K562 (cell line): ENCODE measurements at regions not wholly inside any gene's neighbourhood (a gene's known extent, or its start where the extent isn't known, plus 50 kb on each side); places are given as distances from the start of the nearest gene placed in this dataset.

ENCODE experiments used
- ATAC-seq: fragments of 200-7000 bp; cut with Tn5 transposase; 3 replicates; pipeline ENCODE4 v1.9.1; 2020; ENCODE audit warnings: moderate library complexity
- BruUV-seq: library from RNA; stranded (reverse); fragments of 400-500 nt; replicated peaks from 2 replicates; lab custom pipeline; 2021; lab: Mats Ljungman, UMichigan
- CTCF ChIA-PET: fragments of 300-600 bp; formaldehyde crosslinking; extraction: SDS; loops from one replicate; lab custom pipeline; 2021; ENCODE audit warnings: low intra/inter-chr PET ratio; lab: Yijun Ruan, JAX
- POLR2A ChIA-PET: fragments of 300-600, 350-650 bp; sonication (Branson Sonifier 250); formaldehyde crosslinking; extraction: SDS; loops from one replicate; lab custom pipeline; 2021; ENCODE audit warnings: antibody characterized with exemption, inconsistent platforms; lab: Yijun Ruan, JAX
- DNase-seq, 4 experiments: peaks; one replicate each; pipeline versions ENCODE4 v3.0.0 to v3.0.0-alpha.2; 2011 to 2018; ENCODE audit warnings: low spot score in 3 of 4, mixed read lengths in 3 of 4; ENCODE audit errors: extremely low read depth in 1 of 4
- FAIRE-seq: peaks from 2 replicates; lab custom pipeline; 2011; peaks lifted over from hg19 to GRCh38; lab: Jason Lieb, UNC
- H2AFZ ChIP-seq: 2 replicates; pipeline ENCODE4 v1.6.0; 2011; ENCODE audit warnings: low read depth, low read length, control low read depth, inconsistent platforms
- H3K27ac ChIP-seq: fragments of 200-600 bp; 3 replicates; pipeline ENCODE4 v1.8.0; 2011; ENCODE audit warnings: low read depth, mild to moderate bottlenecking, control low read depth, inconsistent platforms, low read length, moderate library complexity, mixed read lengths; ENCODE audit errors: extremely low read depth
- H3K27me3 ChIP-seq, 2 experiments: fragments of 300-600 bp in 1 of 2; 2 replicates in 1 of 2; 3 replicates in 1 of 2; pipeline versions ENCODE4 v1.6.0 to v1.8.0; 2011; ENCODE audit warnings: inconsistent platforms in 2 of 2, low read length in 2 of 2, mild to moderate bottlenecking in 1 of 2, mixed read lengths in 1 of 2, moderate library complexity in 1 of 2; ENCODE audit not compliant: control insufficient read depth in 2 of 2, insufficient read depth in 2 of 2
- H3K36me3 ChIP-seq: fragments of 300-600 bp; 3 replicates; pipeline ENCODE4 v1.8.0; 2011; ENCODE audit warnings: mild to moderate bottlenecking, low read length, inconsistent platforms; ENCODE audit not compliant: control insufficient read depth, insufficient read depth
- H3K4me1 ChIP-seq, 2 experiments: fragments of 200-600 bp in 1 of 2; replicated peaks in 1 of 2; 2 replicates in 1 of 2; 3 replicates in 1 of 2; pipeline versions ENCODE4 v1.5.1 to v1.8.0; 2011; ENCODE audit warnings: inconsistent platforms in 2 of 2, low read length in 2 of 2, mild to moderate bottlenecking in 1 of 2, mixed read lengths in 1 of 2, moderate library complexity in 1 of 2; ENCODE audit not compliant: control insufficient read depth in 2 of 2, insufficient read depth in 2 of 2
- H3K4me2 ChIP-seq: 2 replicates; pipeline ENCODE4 v1.6.1; 2011; ENCODE audit warnings: low read length, control low read depth, inconsistent platforms, mixed read lengths; ENCODE audit not compliant: insufficient read depth
- H3K4me3 ChIP-seq: fragments of 200-600 bp; sonication (generic), shearing (Covaris generic); 2 replicates; pipeline ENCODE4 v1.5.1; 2016; ENCODE audit warnings: control low read depth, inconsistent platforms
- H3K79me2 ChIP-seq: fragments of 200-600 bp; 3 replicates; pipeline ENCODE4 v1.8.0; 2011; ENCODE audit warnings: low read length, inconsistent platforms; ENCODE audit not compliant: control insufficient read depth, insufficient read depth
- H3K9ac ChIP-seq, 2 experiments: 2 replicates each; pipeline versions ENCODE4 v1.6.0 to v1.6.1; 2011; ENCODE audit warnings: low read depth in 2 of 2, low read length in 2 of 2, control low read depth in 1 of 2, inconsistent platforms in 1 of 2, mild to moderate bottlenecking in 1 of 2, mixed read lengths in 1 of 2; ENCODE audit not compliant: insufficient read depth in 1 of 2
- H3K9me1 ChIP-seq: one replicate; pipeline ENCODE4 v1.6.0; 2011; ENCODE audit warnings: inconsistent platforms, mild to moderate bottlenecking, low read length, moderate library complexity; ENCODE audit not compliant: control insufficient read depth, insufficient read depth
- H3K9me3 ChIP-seq: replicated peaks from 2 replicates; pipeline ENCODE4 v1.5.1; 2011; ENCODE audit warnings: low read depth, low read length, inconsistent platforms; ENCODE audit not compliant: control insufficient read depth, insufficient read depth
- H4K20me1 ChIP-seq: replicated peaks from 2 replicates; pipeline ENCODE4 v1.6.1; 2011; ENCODE audit warnings: low read length, inconsistent platforms, mixed read lengths; ENCODE audit not compliant: control insufficient read depth, insufficient read depth
- CHD7 ChIP-seq: fragments of 200-600 bp; sonication (generic); IDR thresholded peaks from one replicate; pipeline ENCODE4 v1.6.1; 2012; ENCODE audit warnings: mild to moderate bottlenecking, low read depth, low read length, inconsistent platforms
- EZH2 ChIP-seq: IDR thresholded peaks from 2 replicates; pipeline ENCODE4 v1.6.1; 2012; ENCODE audit warnings: low read depth, mild to moderate bottlenecking, inconsistent platforms, low read length, borderline replicate concordance
- FOXK2 ChIP-seq, 2 experiments: fragments of 450-650 bp; IDR thresholded peaks in 1 of 2; conservative IDR thresholded peaks in 1 of 2; 2 replicates each; pipeline ENCODE4 v1.6.1; 2016; ENCODE audit warnings: low read depth in 2 of 2, mild to moderate bottlenecking in 1 of 2
- HDAC3 ChIP-seq: fragments of 450-650 bp; IDR thresholded peaks from 2 replicates; pipeline ENCODE4 v1.6.1; 2018; ENCODE audit warnings: borderline replicate concordance, mild to moderate bottlenecking, moderate library complexity; ENCODE audit not compliant: partially characterized antibody
- KAT2B ChIP-seq: IDR thresholded peaks from one replicate; pipeline ENCODE4 v1.6.1; 2012; ENCODE audit warnings: low read depth, mild to moderate bottlenecking, control low read depth, inconsistent platforms, low read length, moderate library complexity
- RFX7 ChIP-seq: fragments of 250-450 bp; sonication (Bioruptor Pico); IDR thresholded peaks from 2 replicates; pipeline ENCODE4 v1.5.1; 2021; ENCODE audit warnings: mild to moderate bottlenecking
- RUNX1 ChIP-seq: sonication (generic); IDR thresholded peaks from 2 replicates; pipeline ENCODE4 v1.6.1; 2016; ENCODE audit warnings: antibody characterized with exemption, low read depth
- SMAD2 ChIP-seq: fragments of 150-350 bp; IDR thresholded peaks from 2 replicates; pipeline ENCODE4 v1.6.1; 2014; ENCODE audit warnings: low read depth, mild to moderate bottlenecking, low read length
- SUPT5H ChIP-seq: fragments of 450-650 bp; IDR thresholded peaks from 2 replicates; pipeline ENCODE4 v1.6.1; 2016
- ZNF780A ChIP-seq: fragments of 250-450 bp; sonication (Bioruptor Pico); IDR thresholded peaks from 2 replicates; pipeline ENCODE4 v1.5.0; 2021; ENCODE audit warnings: mild to moderate bottlenecking
- WGBS: fragments of 100-300 bp; shearing (Covaris generic); methylation state at CpG from one replicate; pipeline ENCODE4 v1.1.6; 2016; ENCODE audit warnings: low coverage, mixed read lengths; ENCODE audit not compliant: insufficient coverage; ENCODE audit errors: missing lambda C conversion rate; 5-methylcytosine and 5-hydroxymethylcytosine counted together
- in situ Hi-C: fragments of 300-500 bp; cut with MboI; formaldehyde crosslinking; loops from 4 replicates; pipeline ENCODE4 v1.15.0; 2018; ENCODE audit warnings: inconsistent platforms, mixed read lengths
- intact Hi-C: fragments of 100-400 bp; cut with micrococcal nuclease; formaldehyde crosslinking; loops from 2 replicates; pipeline ENCODE4 v1.14.2; 2022

- no TSS peak for BruUV-seq
- Histone ChIP-seq H3K9me1 (no peaks in the 10 kb centered on the region), H3K36me3 (no peaks in the 10 kb centered on the region), H3K79me2 (no peaks in the 10 kb centered on the region), H3K9ac (no peak overlapping the region), H3K4me2 (no peak overlapping the region), H3K9me3 (no peaks in the 10 kb centered on the region), H3K4me1 (no peaks in the 10 kb centered on the region), H2AFZ (no peak overlapping the region), H3K27ac (no peak overlapping the region), H3K4me3 (no peak overlapping the region), H4K20me1 (no peaks in the 10 kb centered on the region), H3K27me3 (no peaks in the 10 kb centered on the region)
- DNase-seq (no peak), FAIRE-seq (no peak), ATAC-seq (no peak)
- in situ Hi-C loops = no loop called here
- WGBS = 2% methylated on average over 7 of the region's 7 CpGs
- no peak for TF ChIP-seq ZNF780A (CRISPR knock-in tag)
- TF ChIP-seq EZH2 = no peak
- TF ChIP-seq HDAC3 = no peak
- TF ChIP-seq SMAD2 = no peak
- no peak for TF ChIP-seq FOXK2 (conservative IDR thresholded peaks at IDR 0.05 in 1 of 2, IDR thresholded peaks at IDR 0.05 in 1 of 2; ENCODE audit: low read depth in 2 of 2)
- TF ChIP-seq CHD7 = no peak
- TF ChIP-seq RUNX1 = no peak
- TF ChIP-seq SUPT5H = no peak
- TF ChIP-seq RFX7 (CRISPR knock-in tag) = no peak
- TF ChIP-seq KAT2B = no peak
- ChIA-PET POLR2A (no interaction called here), CTCF (no interaction called here)
- intact Hi-C loops = no loop called here
Measured at GRCh38 chr13:34409496-34410182, 532.4 kb upstream of the NBEA start.
